Activated CD8-positive, alpha-beta T cell treated with anti-CD3 and anti-CD28 coated beads for 36 hours (primary cell): ENCODE measurements at regions not wholly inside any gene's neighbourhood (a gene's known extent, or its start where the extent isn't known, plus 50 kb on each side); places are given as distances from the start of the nearest gene placed in this dataset.

Experiments used
- ATAC-seq: fragments of 200-7000 bp; cut with Tn5 transposase; one replicate; pipeline ENCODE4 v1.10.0; 2021; ENCODE audit warnings: mild to moderate bottlenecking, moderate library complexity
- CTCF ChIA-PET: fragments of 350-600 bp; sonication (Branson Sonifier 250); formaldehyde crosslinking; loops from one replicate; lab custom pipeline; 2021; ENCODE audit warnings: antibody characterized with exemption; lab: Charles Lee
- POLR2A ChIA-PET: fragments of 350-600 bp; sonication (Branson Sonifier 250); formaldehyde crosslinking; loops from one replicate; lab custom pipeline; 2021; ENCODE audit warnings: antibody characterized with exemption; lab: Charles Lee
- DNase-seq: peaks from one replicate; pipeline ENCODE4 v3.0.0-alpha.2; 2020
- H3K27ac Mint-ChIP-seq: one replicate; pipeline ENCODE4 v1.8.0; 2021; ENCODE audit warnings: mild to moderate bottlenecking, mixed read lengths
- H3K27me3 Mint-ChIP-seq: one replicate; pipeline ENCODE4 v1.8.0; 2021; ENCODE audit warnings: mixed read lengths
- H3K36me3 Mint-ChIP-seq: one replicate; pipeline ENCODE4 v1.8.0; 2021; ENCODE audit warnings: low read depth, mixed read lengths
- H3K4me1 Mint-ChIP-seq: one replicate; pipeline ENCODE4 v1.8.0; 2021; ENCODE audit warnings: low read depth, mixed read lengths
- H3K4me3 Mint-ChIP-seq: one replicate; pipeline ENCODE4 v1.8.0; 2021; ENCODE audit warnings: mild to moderate bottlenecking, moderate library complexity, mixed read lengths
- H3K9me3 Mint-ChIP-seq: one replicate; pipeline ENCODE4 v1.8.0; 2021; ENCODE audit warnings: mixed read lengths
- intact Hi-C: fragments of 100-400 bp; cut with micrococcal nuclease; formaldehyde crosslinking; loops from one replicate; pipeline ENCODE4 v1.10.0; 2022
- TF ChIP-seq, protein P1 (sequence below): fragments of 200-600 bp; IDR thresholded peaks from one replicate; pipeline ENCODE4 v1.8.0; 2022; ENCODE audit warnings: antibody characterized with exemption, mild to moderate bottlenecking

DNA sequence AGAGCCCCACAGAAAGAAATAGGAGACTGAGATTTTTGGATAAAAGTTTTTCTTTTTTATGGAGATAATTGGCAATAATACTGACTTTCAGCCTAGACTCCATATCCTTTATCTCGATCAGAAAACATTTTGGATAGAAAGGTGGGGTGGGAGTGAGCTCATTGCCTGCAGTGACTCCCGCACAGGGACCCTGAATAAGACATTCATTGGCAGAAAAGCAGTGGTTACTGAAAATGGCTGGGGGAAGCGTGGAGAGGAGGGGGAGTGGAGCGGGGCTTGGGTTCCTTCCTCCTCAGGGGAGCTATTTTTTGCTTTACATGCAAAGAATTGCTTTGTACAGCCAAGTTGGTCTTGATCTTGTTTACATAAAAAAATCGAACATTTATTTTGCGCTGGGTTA is 90.4 kb upstream of the BMPER start:
- H3K27ac Mint-ChIP-seq: no peak overlapping the region
- H3K36me3 Mint-ChIP-seq: no peaks in the 10 kb centered on the region
- no peak for ATAC-seq
- H3K9me3 Mint-ChIP-seq: peaks cover 4% of the 10 kb centered on the region
- no peaks in the 10 kb centered on the region for H3K27me3 Mint-ChIP-seq
- intact Hi-C loops: no loop called here
- POLR2A ChIA-PET: no interaction called here
- H3K4me3 Mint-ChIP-seq: no peak overlapping the region
- no peak for DNase-seq
- TF ChIP-seq, protein P1, sequence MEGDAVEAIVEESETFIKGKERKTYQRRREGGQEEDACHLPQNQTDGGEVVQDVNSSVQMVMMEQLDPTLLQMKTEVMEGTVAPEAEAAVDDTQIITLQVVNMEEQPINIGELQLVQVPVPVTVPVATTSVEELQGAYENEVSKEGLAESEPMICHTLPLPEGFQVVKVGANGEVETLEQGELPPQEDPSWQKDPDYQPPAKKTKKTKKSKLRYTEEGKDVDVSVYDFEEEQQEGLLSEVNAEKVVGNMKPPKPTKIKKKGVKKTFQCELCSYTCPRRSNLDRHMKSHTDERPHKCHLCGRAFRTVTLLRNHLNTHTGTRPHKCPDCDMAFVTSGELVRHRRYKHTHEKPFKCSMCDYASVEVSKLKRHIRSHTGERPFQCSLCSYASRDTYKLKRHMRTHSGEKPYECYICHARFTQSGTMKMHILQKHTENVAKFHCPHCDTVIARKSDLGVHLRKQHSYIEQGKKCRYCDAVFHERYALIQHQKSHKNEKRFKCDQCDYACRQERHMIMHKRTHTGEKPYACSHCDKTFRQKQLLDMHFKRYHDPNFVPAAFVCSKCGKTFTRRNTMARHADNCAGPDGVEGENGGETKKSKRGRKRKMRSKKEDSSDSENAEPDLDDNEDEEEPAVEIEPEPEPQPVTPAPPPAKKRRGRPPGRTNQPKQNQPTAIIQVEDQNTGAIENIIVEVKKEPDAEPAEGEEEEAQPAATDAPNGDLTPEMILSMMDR: no peak
- CTCF ChIA-PET: no interaction called here
- peaks cover 3% of the 10 kb centered on the region for H3K4me1 Mint-ChIP-seq

DNA sequence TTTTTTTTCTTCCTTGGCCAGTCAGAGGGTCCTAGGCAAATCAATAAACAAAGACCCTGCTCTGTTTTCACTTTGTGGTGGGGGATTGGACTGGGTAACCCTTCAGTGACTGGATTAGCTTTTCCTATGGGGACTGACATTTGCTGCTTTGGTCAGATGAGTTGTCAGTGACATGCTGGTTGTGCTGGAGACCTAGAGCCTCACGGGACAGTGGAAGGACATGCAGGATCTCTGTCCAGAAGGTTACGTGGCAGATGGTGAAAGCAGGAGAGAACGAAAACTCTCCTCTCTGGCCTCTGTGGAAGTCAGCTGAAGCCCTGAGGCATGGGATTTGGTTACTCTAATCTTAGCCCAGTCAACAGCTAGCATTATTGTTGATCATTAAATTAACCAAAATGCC is 90.0 kb upstream of the BMPER start:
- ChIA-PET POLR2A (no interaction called here), CTCF (no interaction called here)
- Mint-ChIP-seq H3K4me3 (no peak overlapping the region), H3K9me3 (peaks cover 4% of the 10 kb centered on the region), H3K36me3 (no peaks in the 10 kb centered on the region), H3K4me1 (peaks cover 3% of the 10 kb centered on the region), H3K27ac (no peak overlapping the region), H3K27me3 (no peaks in the 10 kb centered on the region)
- ATAC-seq (no peak), DNase-seq (no peak)
- intact Hi-C loops: no loop called here
- TF ChIP-seq, protein P1: no peak

DNA sequence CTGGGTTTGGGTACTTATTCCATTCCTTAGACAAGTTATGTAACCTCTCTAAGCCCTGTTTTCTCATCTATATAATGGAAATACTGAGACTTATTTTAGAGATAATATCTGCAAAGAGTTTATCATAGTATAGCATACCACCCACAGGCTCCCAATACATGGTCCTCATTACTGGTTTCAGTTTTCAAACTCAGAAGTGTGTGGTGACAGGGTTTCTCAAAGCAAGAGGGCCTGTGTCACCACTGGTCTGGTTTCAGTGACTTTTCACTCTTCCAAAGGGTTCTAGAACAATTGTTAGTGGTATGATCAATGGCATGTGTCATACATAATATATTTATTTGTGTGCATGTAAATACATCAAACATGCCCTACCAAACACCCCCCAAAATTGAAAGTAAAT is 89.2 kb upstream of the BMPER start:
- TF ChIP-seq, protein P1: no peak
- H3K4me1 Mint-ChIP-seq: peaks cover 3% of the 10 kb centered on the region
- ChIA-PET POLR2A (no interaction called here), CTCF (interaction anchor here (1.3 kb wide), 1 partner anchor 32 kb away, joined by 3 read pairs; no protein-coding TSS in a partner anchor)
- H3K9me3 Mint-ChIP-seq: peaks cover 4% of the 10 kb centered on the region
- peak; percentile 6 for DNase-seq
- peak; percentile 45 for ATAC-seq
- no peaks in the 10 kb centered on the region for H3K36me3 Mint-ChIP-seq
- H3K27ac Mint-ChIP-seq: no peak overlapping the region
- no peaks in the 10 kb centered on the region for H3K27me3 Mint-ChIP-seq
- intact Hi-C loops: no loop called here
- H3K4me3 Mint-ChIP-seq: no peak overlapping the region

DNA sequence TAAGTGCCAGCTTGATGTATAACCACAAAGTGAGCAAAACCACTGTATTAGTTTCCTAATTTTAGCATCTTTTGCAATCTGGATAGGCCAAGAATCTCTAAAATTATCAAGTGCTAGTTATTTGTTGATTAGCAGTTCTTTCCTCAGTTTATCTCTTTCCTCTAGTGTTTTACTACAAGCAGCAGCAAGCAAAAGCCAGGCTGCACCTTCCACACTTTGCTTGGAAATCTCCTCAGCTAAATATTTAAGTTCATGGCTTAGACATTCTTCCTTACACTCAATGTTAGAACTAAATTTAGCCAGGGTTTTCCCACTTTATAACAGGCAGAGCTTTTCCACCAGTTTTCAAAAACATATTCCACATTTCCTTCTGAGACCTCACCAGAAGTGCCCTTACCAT is 85.7 kb upstream of the BMPER start:
- no peaks in the 10 kb centered on the region for H3K4me1 Mint-ChIP-seq
- H3K4me3 Mint-ChIP-seq: no peak overlapping the region
- TF ChIP-seq, protein P1: no peak
- no peak for ATAC-seq
- no peaks in the 10 kb centered on the region for H3K36me3 Mint-ChIP-seq
- no peak for DNase-seq
- POLR2A ChIA-PET: interaction anchor here (0.6 kb wide), 1 partner anchor 1562 kb away, joined by 3 read pairs; no protein-coding TSS in a partner anchor
- CTCF ChIA-PET: interaction anchor here (1.1 to 2.0 kb wide), 2 partner anchors 12 to 113 kb away, joined by 5 to 6 read pairs; no protein-coding TSS in a partner anchor
- H3K27ac Mint-ChIP-seq: no peak overlapping the region
- H3K9me3 Mint-ChIP-seq: no peaks in the 10 kb centered on the region
- no peaks in the 10 kb centered on the region for H3K27me3 Mint-ChIP-seq
- intact Hi-C loops: no loop called here

DNA sequence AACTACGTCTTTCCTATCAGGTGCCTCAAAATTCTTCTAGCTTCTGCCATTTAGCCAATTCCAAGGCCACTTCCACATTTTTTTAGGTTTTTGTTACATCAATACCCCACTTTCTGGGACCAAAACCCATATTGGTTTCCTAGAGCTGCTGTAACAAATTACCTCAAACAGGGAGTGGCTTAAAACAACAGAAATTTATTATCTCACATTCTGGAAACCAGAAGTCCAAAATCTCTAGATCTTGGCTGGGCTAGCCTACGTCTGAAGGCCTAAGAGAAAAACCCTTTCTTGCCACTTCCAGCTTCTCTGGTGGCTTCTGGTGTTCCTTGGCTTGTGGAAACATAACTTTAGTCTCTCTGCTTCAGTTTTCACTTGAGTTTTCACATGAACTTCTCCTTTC is 85.1 kb upstream of the BMPER start:
- no peak overlapping the region for H3K4me3 Mint-ChIP-seq
- no peaks in the 10 kb centered on the region for H3K4me1 Mint-ChIP-seq
- CTCF ChIA-PET: interaction anchor here (2.0 kb wide), 1 partner anchor 112 kb away, joined by 5 read pairs; no protein-coding TSS in a partner anchor
- ATAC-seq (no peak), DNase-seq (no peak)
- H3K27ac Mint-ChIP-seq: no peak overlapping the region
- TF ChIP-seq, protein P1: no peak
- H3K36me3 Mint-ChIP-seq: no peaks in the 10 kb centered on the region
- intact Hi-C loops: no loop called here
- POLR2A ChIA-PET: no interaction called here
- no peaks in the 10 kb centered on the region for H3K27me3 Mint-ChIP-seq
- no peaks in the 10 kb centered on the region for H3K9me3 Mint-ChIP-seq
